Suppressor macrophage (primary cell): ENCODE measurements at regions not wholly inside any gene's neighbourhood (a gene's known extent, or its start where the extent isn't known, plus 50 kb on each side); places are given as distances from the start of the nearest gene placed in this dataset.

Source experiments
- DNase-seq, 4 experiments: peaks; one replicate each; pipeline ENCODE4 v3.0.0-alpha.2; 2020 to 2022

GRCh38 chr2:137826373-137827372, 137.6 kb upstream of the HNMT start:
- DNase-seq = no peak

- DNase-seq = no peak
These were observed 135.6 kb upstream of the HNMT start for GRCh38 chr2:137828624-137829023.

- DNase-seq = no peak
These were observed 135.0 kb upstream of the HNMT start for GRCh38 chr2:137829251-137829650.

GRCh38 chr2:137834760-137835379, 129.4 kb upstream of the HNMT start:
- DNase-seq = no peak

GRCh38 chr2:137836671-137837070, 127.6 kb upstream of the HNMT start:
- DNase-seq = no peak

- peak in 2 of 4 experiments; percentile 3 to 4 for DNase-seq
These were observed 126.4 kb upstream of the HNMT start for GRCh38 chr2:137837830-137838229.

GRCh38 chr2:137838255-137839092, 125.8 kb upstream of the HNMT start:
- peak; percentile 17 to 72 (median 38) for DNase-seq

GRCh38 chr2:137842430-137842829, 121.8 kb upstream of the HNMT start:
- DNase-seq = no peak

- DNase-seq = no peak
These were observed 121.3 kb upstream of the HNMT start for GRCh38 chr2:137842952-137843351.

GRCh38 chr2:137845422-137845821, 118.9 kb upstream of the HNMT start:
- DNase-seq = no peak

GRCh38 chr2:137846993-137847392, 117.3 kb upstream of the HNMT start:
- no peak for DNase-seq

GRCh38 chr2:137847443-137847842, 116.8 kb upstream of the HNMT start:
- DNase-seq = no peak

GRCh38 chr2:137857881-137858280, 106.4 kb upstream of the HNMT start:
- DNase-seq = no peak

- DNase-seq = no peak
These were observed 101.6 kb upstream of the HNMT start for GRCh38 chr2:137862651-137863050.

- peak; percentile 65 to 74 (median 68) for DNase-seq
These were observed 98.2 kb upstream of the HNMT start for GRCh38 chr2:137865954-137866540.

- no peak for DNase-seq
These were observed 93.6 kb upstream of the HNMT start for GRCh38 chr2:137870682-137871081.

- no peak for DNase-seq
These were observed 91.7 kb upstream of the HNMT start for GRCh38 chr2:137872577-137872976.

GRCh38 chr2:137873536-137874244, 90.6 kb upstream of the HNMT start:
- DNase-seq = no peak

GRCh38 chr2:137879121-137879520, 85.2 kb upstream of the HNMT start:
- DNase-seq = no peak

GRCh38 chr2:137881711-137882110, 82.6 kb upstream of the HNMT start:
- DNase-seq = no peak

GRCh38 chr2:137886083-137886831, 78.0 kb upstream of the HNMT start:
- peak; percentile 5 to 31 (median 10) for DNase-seq
